Liver (tissue), 8 donors: ENCODE measurements at regions not wholly inside any gene's neighbourhood (a gene's known extent, or its start where the extent isn't known, plus 50 kb on each side); places are given as distances from the start of the nearest gene placed in this dataset.

ENCODE experiments used
- DNase-seq: peaks from one replicate; pipeline ENCODE4 v3.0.0-alpha.2; 2017; ENCODE audit warnings: low spot score
- H3K27ac ChIP-seq, 2 donors: one replicate each; pipeline ENCODE4 v1.7.0; 2013; ENCODE audit warnings: inconsistent platforms in 2 of 2, low read length in 2 of 2, control low read depth in 1 of 2, low read depth in 1 of 2, mild to moderate bottlenecking in 1 of 2
- H3K27me3 ChIP-seq, 4 donors: one replicate each; pipeline versions ENCODE4 v1.6.1 to v1.7.0; 2013; ENCODE audit warnings: low read length in 3 of 4, inconsistent platforms in 1 of 4, mild to moderate bottlenecking in 1 of 4, moderate library complexity in 1 of 4; ENCODE audit not compliant: control insufficient read depth in 4 of 4, insufficient read depth in 4 of 4
- H3K36me3 ChIP-seq, 4 donors: one replicate each; pipeline versions ENCODE4 v1.6.1 to v1.7.0; 2013; ENCODE audit warnings: low read length in 3 of 4, mild to moderate bottlenecking in 3 of 4, low read depth in 1 of 4, moderate library complexity in 1 of 4; ENCODE audit not compliant: control insufficient read depth in 4 of 4, insufficient read depth in 3 of 4
- H3K4me1 ChIP-seq, 4 donors: one replicate each; pipeline versions ENCODE4 v1.6.1 to v1.7.0; 2013; ENCODE audit warnings: low read length in 3 of 4, mild to moderate bottlenecking in 3 of 4, moderate library complexity in 1 of 4; ENCODE audit not compliant: control insufficient read depth in 4 of 4, insufficient read depth in 4 of 4
- H3K4me3 ChIP-seq, 3 donors: one replicate each; pipeline versions ENCODE4 v1.6.1 to v1.7.0; 2013; ENCODE audit warnings: low read length in 3 of 3, control low read depth in 1 of 3, low read depth in 1 of 3, mild to moderate bottlenecking in 1 of 3
- H3K9ac ChIP-seq, 2 donors: one replicate each; pipeline ENCODE4 v1.7.0; 2013; ENCODE audit warnings: low read length in 2 of 2, mild to moderate bottlenecking in 2 of 2, moderate library complexity in 2 of 2, control low read depth in 1 of 2, low read depth in 1 of 2
- H3K9me3 ChIP-seq, 4 donors: one replicate each; pipeline versions ENCODE4 v1.6.1 to v1.7.0; 2013; ENCODE audit warnings: low read length in 3 of 4; ENCODE audit not compliant: control insufficient read depth in 4 of 4
- EGR1 ChIP-seq, 2 donors: IDR thresholded peaks; 2 replicates each; pipeline ENCODE4 v1.6.1; 2016 to 2018; ENCODE audit warnings: antibody characterized with exemption in 2 of 2, low read depth in 2 of 2
- FOXA2 ChIP-seq: IDR thresholded peaks from 2 replicates; pipeline ENCODE4 v1.6.1; 2016; ENCODE audit warnings: antibody characterized with exemption
- GABPA ChIP-seq, 2 donors: IDR thresholded peaks in 1 of 2; conservative IDR thresholded peaks in 1 of 2; 2 replicates each; pipeline ENCODE4 v1.6.1; 2016; ENCODE audit warnings: antibody characterized with exemption in 2 of 2, mild to moderate bottlenecking in 1 of 2, moderate library complexity in 1 of 2
- HNF4A ChIP-seq, 2 donors: conservative IDR thresholded peaks; 2 replicates each; pipeline ENCODE4 v1.6.1; 2016; ENCODE audit warnings: antibody characterized with exemption in 2 of 2, mild to moderate bottlenecking in 2 of 2
- HNF4G ChIP-seq: IDR thresholded peaks from 2 replicates; pipeline ENCODE4 v1.6.1; 2016; ENCODE audit warnings: antibody characterized with exemption
- JUND ChIP-seq, 2 donors: IDR thresholded peaks; 2 replicates each; pipeline ENCODE4 v1.6.1; 2016; ENCODE audit warnings: antibody characterized with exemption in 2 of 2
- NR2F2 ChIP-seq: IDR thresholded peaks from 2 replicates; pipeline ENCODE4 v1.6.1; 2016; ENCODE audit warnings: antibody characterized with exemption
- RAD21 ChIP-seq, 2 donors: IDR thresholded peaks; 2 replicates each; pipeline ENCODE4 v1.6.1; 2016; ENCODE audit warnings: antibody characterized with exemption in 2 of 2, mild to moderate bottlenecking in 2 of 2
- RXRA ChIP-seq, 2 donors: IDR thresholded peaks; 2 replicates each; pipeline ENCODE4 v1.6.1; 2017 to 2018; ENCODE audit warnings: antibody characterized with exemption in 2 of 2, mild to moderate bottlenecking in 1 of 2
- SP1 ChIP-seq: IDR thresholded peaks from 2 replicates; pipeline ENCODE4 v1.6.1; 2018; ENCODE audit warnings: antibody characterized with exemption, mild to moderate bottlenecking
- TAF1 ChIP-seq: conservative IDR thresholded peaks from 2 replicates; pipeline ENCODE4 v1.6.1; 2016; ENCODE audit warnings: antibody characterized with exemption, mild to moderate bottlenecking
- WGBS: extraction: QIAGEN DNeasy Blood & Tissue Kit; methylation state at CpG from one replicate; pipeline ENCODE4 v1.1.7; 2013; 5-methylcytosine and 5-hydroxymethylcytosine counted together
- TF ChIP-seq, protein P1 (sequence below): fragments of 150-350 bp; IDR thresholded peaks from 2 replicates; pipeline ENCODE4 v1.5.1; 2017; ENCODE audit warnings: improper control_type of control experiment, low read depth, low read length; ENCODE audit not compliant: missing input control
- TF ChIP-seq, protein P2 (sequence below): IDR thresholded peaks from 2 replicates; pipeline ENCODE4 v1.6.1; 2016; ENCODE audit warnings: antibody characterized with exemption
- TF ChIP-seq, protein P3 (sequence below): IDR thresholded peaks from 2 replicates; pipeline ENCODE4 v1.6.1; 2016; ENCODE audit warnings: antibody characterized with exemption
- donor health status: healthy.
- donor health status: healthy.
- donor health status: healthy.
- donor health status: healthy.
- donor health status: healthy.

DNA sequence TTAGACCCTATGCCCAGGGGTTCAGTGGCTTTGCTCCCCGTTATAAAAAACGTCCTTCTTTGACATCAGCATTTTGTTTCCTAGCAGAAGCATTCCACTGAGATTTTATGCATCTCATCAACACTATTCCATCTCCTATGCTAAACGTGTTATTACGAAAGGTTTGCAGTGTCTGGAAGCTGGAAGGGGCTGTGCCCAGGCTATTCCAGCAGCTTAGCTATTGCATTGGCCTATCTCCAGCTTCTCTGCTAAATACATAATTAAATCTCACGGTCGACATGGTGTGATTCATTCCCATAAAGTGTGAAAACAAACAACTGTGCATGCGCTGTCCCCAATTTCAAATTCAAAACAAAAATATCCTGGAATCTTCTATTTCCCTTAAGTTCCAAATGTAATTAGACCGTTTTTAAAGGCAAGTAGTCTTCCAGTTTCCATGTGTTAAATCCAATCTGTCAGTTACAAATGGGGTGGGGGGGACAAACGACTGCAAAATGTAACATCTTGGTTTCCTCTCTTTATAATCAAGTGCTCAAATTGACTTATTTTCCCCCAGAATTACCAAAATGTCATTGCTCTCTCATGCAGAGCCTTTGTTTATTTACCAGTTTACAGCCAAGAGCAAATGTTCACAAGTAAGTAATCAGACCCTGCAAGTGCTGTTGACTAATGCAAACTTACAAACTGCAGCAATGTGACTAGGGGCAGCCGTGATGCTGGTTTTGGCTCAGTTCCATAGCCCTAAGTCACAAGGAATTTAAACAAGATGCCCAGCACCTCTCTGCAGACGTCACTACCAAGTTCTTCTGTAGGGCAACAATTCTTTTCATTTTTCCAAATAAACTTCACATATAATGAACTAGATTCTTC lies 212.3 kb upstream of the RORB start (continued):
- TF ChIP-seq, protein P1, sequence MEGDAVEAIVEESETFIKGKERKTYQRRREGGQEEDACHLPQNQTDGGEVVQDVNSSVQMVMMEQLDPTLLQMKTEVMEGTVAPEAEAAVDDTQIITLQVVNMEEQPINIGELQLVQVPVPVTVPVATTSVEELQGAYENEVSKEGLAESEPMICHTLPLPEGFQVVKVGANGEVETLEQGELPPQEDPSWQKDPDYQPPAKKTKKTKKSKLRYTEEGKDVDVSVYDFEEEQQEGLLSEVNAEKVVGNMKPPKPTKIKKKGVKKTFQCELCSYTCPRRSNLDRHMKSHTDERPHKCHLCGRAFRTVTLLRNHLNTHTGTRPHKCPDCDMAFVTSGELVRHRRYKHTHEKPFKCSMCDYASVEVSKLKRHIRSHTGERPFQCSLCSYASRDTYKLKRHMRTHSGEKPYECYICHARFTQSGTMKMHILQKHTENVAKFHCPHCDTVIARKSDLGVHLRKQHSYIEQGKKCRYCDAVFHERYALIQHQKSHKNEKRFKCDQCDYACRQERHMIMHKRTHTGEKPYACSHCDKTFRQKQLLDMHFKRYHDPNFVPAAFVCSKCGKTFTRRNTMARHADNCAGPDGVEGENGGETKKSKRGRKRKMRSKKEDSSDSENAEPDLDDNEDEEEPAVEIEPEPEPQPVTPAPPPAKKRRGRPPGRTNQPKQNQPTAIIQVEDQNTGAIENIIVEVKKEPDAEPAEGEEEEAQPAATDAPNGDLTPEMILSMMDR, result no peak
- TF ChIP-seq GABPA (IDR thresholded peaks at IDR 0.05 in 1 of 2, conservative IDR thresholded peaks at IDR 0.05 in 1 of 2) (no peak), SP1 (no peak)

DNA sequence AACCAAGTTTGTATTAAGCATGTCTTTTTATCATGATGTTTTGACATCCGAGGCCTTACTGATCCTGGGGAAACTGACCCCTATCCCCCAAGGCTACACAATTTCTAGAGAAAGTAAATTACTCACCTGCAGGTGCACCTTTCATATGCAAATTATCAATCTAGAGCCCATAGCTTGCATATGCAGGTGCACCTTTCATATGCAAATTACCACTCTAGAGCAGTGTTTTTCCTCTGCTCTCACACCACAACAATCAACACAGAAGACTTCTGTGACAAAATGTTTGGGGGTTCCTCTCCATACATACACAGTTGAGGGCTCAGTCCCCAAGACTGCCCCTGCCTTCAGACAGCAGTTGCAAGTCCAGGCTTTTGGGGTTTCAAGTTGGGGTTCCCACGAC lies 203.7 kb upstream of the RORB start:
- Histone ChIP-seq H3K9me3 (no peaks in the 10 kb centered on the region), H3K27ac (no peak overlapping the region), H3K4me3 (no peak overlapping the region), H3K4me1 (no peaks in the 10 kb centered on the region), H3K9ac (no peak overlapping the region), H3K36me3 (no peaks in the 10 kb centered on the region), H3K27me3 (peaks cover 0 to 5% (median 0%) of the 10 kb centered on the region in 4 donors)
- no peak for DNase-seq
- no peak for TF ChIP-seq HNF4G
- TF ChIP-seq TAF1, result no peak
- no peak for TF ChIP-seq JUND (IDR thresholded peaks at IDR 0.05)
- TF ChIP-seq, protein P2, sequence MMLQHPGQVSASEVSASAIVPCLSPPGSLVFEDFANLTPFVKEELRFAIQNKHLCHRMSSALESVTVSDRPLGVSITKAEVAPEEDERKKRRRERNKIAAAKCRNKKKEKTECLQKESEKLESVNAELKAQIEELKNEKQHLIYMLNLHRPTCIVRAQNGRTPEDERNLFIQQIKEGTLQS, result no peak
- no peak for TF ChIP-seq EGR1 (IDR thresholded peaks at IDR 0.05; ENCODE audit: low read depth in 2 of 2)
- TF ChIP-seq RAD21 (IDR thresholded peaks at IDR 0.05), result no peak
- TF ChIP-seq GABPA (IDR thresholded peaks at IDR 0.05 in 1 of 2, conservative IDR thresholded peaks at IDR 0.05 in 1 of 2), result no peak
- TF ChIP-seq, protein P3, sequence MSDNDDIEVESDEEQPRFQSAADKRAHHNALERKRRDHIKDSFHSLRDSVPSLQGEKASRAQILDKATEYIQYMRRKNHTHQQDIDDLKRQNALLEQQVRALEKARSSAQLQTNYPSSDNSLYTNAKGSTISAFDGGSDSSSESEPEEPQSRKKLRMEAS, result no peak
- WGBS, result 88% methylated on average over 2 of the region's 2 CpGs

DNA sequence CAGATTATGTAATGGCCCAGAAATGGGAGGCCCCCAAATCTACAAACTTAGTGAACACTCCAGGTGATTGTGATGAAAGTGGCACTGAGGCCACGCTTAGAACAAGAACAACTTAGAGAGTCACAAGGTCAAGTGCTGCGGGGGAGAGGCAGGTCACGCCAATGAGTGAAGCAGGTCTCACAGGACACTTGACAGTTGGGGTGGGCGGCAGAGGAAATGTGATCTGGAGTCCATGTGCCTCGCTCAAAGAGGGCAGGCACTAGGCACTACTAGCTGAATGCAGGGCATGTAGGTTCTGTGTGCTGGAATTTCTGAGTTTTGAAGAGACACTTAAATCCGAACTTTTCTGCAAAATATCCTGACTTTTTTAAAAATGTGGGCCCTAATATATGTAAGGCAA lies 193.2 kb upstream of the RORB start:
- DNase-seq, result no peak
- TF ChIP-seq NR2F2, result no peak
- Histone ChIP-seq H3K27me3 (no peaks in the 10 kb centered on the region), H3K9ac (no peak overlapping the region), H3K4me1 (peaks cover 0 to 2% (median under 1%) of the 10 kb centered on the region in 4 donors), H3K4me3 (no peak overlapping the region), H3K27ac (no peak overlapping the region), H3K9me3 (no peaks in the 10 kb centered on the region), H3K36me3 (no peaks in the 10 kb centered on the region)
- 89% methylated on average over 6 of the region's 6 CpGs for WGBS

DNA sequence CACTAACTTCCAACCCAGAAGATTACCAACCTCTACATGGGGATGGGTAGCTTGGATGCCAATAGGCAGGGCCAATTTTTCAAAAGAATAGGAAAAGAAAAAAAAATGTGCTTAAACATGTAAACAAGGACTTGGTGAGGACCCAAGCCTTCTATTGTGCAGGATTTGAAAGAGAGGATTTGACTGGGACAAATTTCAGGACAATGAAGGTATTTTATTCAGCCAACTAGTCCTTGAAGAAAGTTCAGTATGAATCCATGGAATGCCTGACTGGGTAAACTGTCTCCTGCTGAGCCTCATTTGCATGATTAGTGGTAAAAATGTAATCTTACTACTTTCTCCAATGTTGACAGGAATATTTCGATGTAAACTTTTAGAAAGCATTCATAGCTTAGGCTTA lies 192.5 kb upstream of the RORB start:
- Histone ChIP-seq H3K9me3 (no peaks in the 10 kb centered on the region), H3K4me1 (peaks cover 0 to 2% (median under 1%) of the 10 kb centered on the region in 4 donors), H3K27ac (no peak overlapping the region), H3K36me3 (no peaks in the 10 kb centered on the region), H3K9ac (no peak overlapping the region), H3K27me3 (no peaks in the 10 kb centered on the region), H3K4me3 (no peak overlapping the region)
- no peak for TF ChIP-seq HNF4A (conservative IDR thresholded peaks at IDR 0.05)
- TF ChIP-seq RXRA (IDR thresholded peaks at IDR 0.05), result no peak
- TF ChIP-seq, protein P2, result no peak
- no peak for TF ChIP-seq FOXA2
- DNase-seq, result no peak
- WGBS, result 71% methylated on average over 1 of the region's 1 CpG
